ENCODE measurements at regions not wholly inside any gene's neighbourhood (a gene's known extent, or its start where the extent isn't known, plus 50 kb on each side); places are given as distances from the start of the nearest gene placed in this dataset.

GRCh38 chr3:30511524-30512251, 94.7 kb upstream of the TGFBR2 start:
- Histone ChIP-seq H3K36me3 (no peaks in the 10 kb centered on the region), H3K27me3 (no peaks in the 10 kb centered on the region), H3K9me3 (no peaks in the 10 kb centered on the region), H3K4me3 (no peak overlapping the region), H3K4me1 (peaks cover 0 to 10% of the 10 kb centered on the region in 2 donors), H3K27ac (peak overlapping the region; percentile 49 to 60)
- no peak for DNase-seq (ENCODE audit: low spot score)
- TF ChIP-seq CTCF (IDR thresholded peaks at IDR 0.05): no peak

GRCh38 chr3:30512576-30512975, 93.8 kb upstream of the TGFBR2 start:
- H3K4me3 ChIP-seq: no peak overlapping the region
- H3K9me3 ChIP-seq: no peaks in the 10 kb centered on the region
- no peaks in the 10 kb centered on the region for H3K27me3 ChIP-seq
- H3K4me1 ChIP-seq: peaks cover 0 to 11% of the 10 kb centered on the region in 2 donors
- H3K36me3 ChIP-seq: no peaks in the 10 kb centered on the region
- DNase-seq (ENCODE audit: low spot score): no peak
- H3K27ac ChIP-seq: peak overlapping the region in 1 of 2 donors; percentile 60
- no peak for TF ChIP-seq CTCF (IDR thresholded peaks at IDR 0.05)

GRCh38 chr3:30513374-30514152, 92.8 kb upstream of the TGFBR2 start:
- Histone ChIP-seq H3K27me3 (no peaks in the 10 kb centered on the region), H3K9me3 (no peaks in the 10 kb centered on the region), H3K4me1 (peaks cover 0 to 21% of the 10 kb centered on the region in 2 donors), H3K36me3 (no peaks in the 10 kb centered on the region), H3K4me3 (no peak overlapping the region), H3K27ac (no peak overlapping the region)
- TF ChIP-seq CTCF (IDR thresholded peaks at IDR 0.05): no peak
- DNase-seq (ENCODE audit: low spot score): no peak

- no peak for DNase-seq (ENCODE audit: low spot score)
- Histone ChIP-seq H3K4me1 (peaks cover 0 to 35% of the 10 kb centered on the region in 2 donors), H3K27ac (no peak overlapping the region)
These were observed 90.2 kb upstream of the TGFBR2 start for GRCh38 chr3:30516238-30516637.

GRCh38 chr3:30518181-30518864, 88.1 kb upstream of the TGFBR2 start:
- Histone ChIP-seq H3K27me3 (no peaks in the 10 kb centered on the region), H3K36me3 (no peaks in the 10 kb centered on the region), H3K27ac (peak overlapping the region; percentile 63 to 74), H3K4me1 (peaks cover 0 to 39% of the 10 kb centered on the region in 2 donors), H3K9me3 (no peaks in the 10 kb centered on the region), H3K4me3 (no peak overlapping the region)
- peak; percentile 80 for DNase-seq (ENCODE audit: low spot score)
- peak in 1 of 2 donors; percentile 6 for TF ChIP-seq CTCF (IDR thresholded peaks at IDR 0.05)

More at GRCh38 chr3:30516238-30516637, 90.2 kb upstream of the TGFBR2 start:
- no peak for TF ChIP-seq CTCF (IDR thresholded peaks at IDR 0.05)
- Histone ChIP-seq H3K9me3 (no peaks in the 10 kb centered on the region), H3K27me3 (no peaks in the 10 kb centered on the region), H3K36me3 (no peaks in the 10 kb centered on the region), H3K4me3 (no peak overlapping the region)
